Endodermal cell (in vitro differentiated cells): ENCODE measurements at regions not wholly inside any gene's neighbourhood (a gene's known extent, or its start where the extent isn't known, plus 50 kb on each side); places are given as distances from the start of the nearest gene placed in this dataset.

ENCODE experiments used
- DNase-seq: peaks from one replicate; pipeline ENCODE4 v3.0.0-alpha.2; 2017
- H3K27ac ChIP-seq: 2 replicates; pipeline ENCODE4 v1.5.1; 2013; ENCODE audit warnings: mild to moderate bottlenecking, low read depth, low read length, moderate library complexity
- H3K27me3 ChIP-seq: 2 replicates; pipeline ENCODE4 v1.6.1; 2013; ENCODE audit warnings: mild to moderate bottlenecking, low read length, moderate library complexity; ENCODE audit not compliant: insufficient read depth, control insufficient read depth, poor library complexity, severe bottlenecking
- H3K36me3 ChIP-seq: 2 replicates; pipeline ENCODE4 v1.7.0; 2013; ENCODE audit warnings: mild to moderate bottlenecking, low read length, moderate library complexity; ENCODE audit not compliant: control insufficient read depth, insufficient read depth
- H3K4me1 ChIP-seq: one replicate; pipeline ENCODE4 v1.7.0; 2013; ENCODE audit warnings: low read length; ENCODE audit not compliant: control insufficient read depth, insufficient read depth
- H3K4me3 ChIP-seq: 2 replicates; pipeline ENCODE4 v1.5.1; 2013; ENCODE audit warnings: mild to moderate bottlenecking, low read length, moderate library complexity
- H3K9ac ChIP-seq: 2 replicates; pipeline ENCODE4 v1.6.1; 2013; ENCODE audit warnings: mild to moderate bottlenecking, low read length, moderate library complexity; ENCODE audit not compliant: poor library complexity, severe bottlenecking; ENCODE audit errors: extremely low read depth
- H3K9me3 ChIP-seq: 2 replicates; pipeline ENCODE4 v1.6.1; 2013; ENCODE audit warnings: mild to moderate bottlenecking, low read length, moderate library complexity; ENCODE audit not compliant: control insufficient read depth
- H3K27ac Mint-ChIP-seq: 2 replicates; pipeline ENCODE4 v1.8.0; 2020; ENCODE audit warnings: mixed read lengths
- H3K27me3 Mint-ChIP-seq: 2 replicates; pipeline ENCODE4 v1.8.0; 2021; ENCODE audit warnings: mild to moderate bottlenecking, mixed read lengths; ENCODE audit not compliant: insufficient read depth
- H3K36me3 Mint-ChIP-seq: 2 replicates; pipeline ENCODE4 v1.8.0; 2020; ENCODE audit warnings: low read depth, mixed read lengths
- H3K4me1 Mint-ChIP-seq: 2 replicates; pipeline ENCODE4 v1.8.0; 2020; ENCODE audit warnings: mixed read lengths
- H3K4me3 Mint-ChIP-seq: 2 replicates; pipeline ENCODE4 v1.8.0; 2020; ENCODE audit warnings: mild to moderate bottlenecking, moderate library complexity, mixed read lengths
- H3K9me3 Mint-ChIP-seq: 2 replicates; pipeline ENCODE4 v1.8.0; 2020; ENCODE audit warnings: mild to moderate bottlenecking, mixed read lengths
- CTCF ChIP-seq: fragments of 200-600 bp; sonication (generic); conservative IDR thresholded peaks from 2 replicates; pipeline ENCODE4 v1.5.0; 2021; ENCODE audit warnings: antibody characterized with exemption, mild to moderate bottlenecking
- WGBS, 2 experiments: methylation state at CpG; one replicate each; pipeline versions ENCODE4 v1.1.5 to v1.1.7; 2013; ENCODE audit warnings: missing lambda C conversion rate in 2 of 2, mixed read lengths in 1 of 2; ENCODE audit not compliant: insufficient coverage in 1 of 2, insufficient read length in 1 of 2; 5-methylcytosine and 5-hydroxymethylcytosine counted together

GRCh38 chr2:5453220-5454050 is 238.7 kb upstream of the SOX11 start:
- Histone ChIP-seq H3K27ac (peak overlapping the region; percentile 61), H3K9me3 (no peaks in the 10 kb centered on the region), H3K4me3 (no peak overlapping the region), H3K4me1 (no peaks in the 10 kb centered on the region), H3K36me3 (no peaks in the 10 kb centered on the region), H3K9ac (no peak overlapping the region), H3K27me3 (no peaks in the 10 kb centered on the region)
- WGBS, 2 experiments: 63 to 68% methylated on average over 16 to 23 of the region's 23 CpGs
- Mint-ChIP-seq H3K9me3 (no peaks in the 10 kb centered on the region), H3K27me3 (peaks cover 2% of the 10 kb centered on the region), H3K4me3 (no peak overlapping the region), H3K27ac (no peak overlapping the region), H3K36me3 (no peaks in the 10 kb centered on the region), H3K4me1 (peaks cover 4% of the 10 kb centered on the region)
- no peak for TF ChIP-seq CTCF
- peak; percentile 56 for DNase-seq

- WGBS, 2 experiments: 77 to 87% methylated on average over 2 of the region's 4 CpGs
- no peak overlapping the region for H3K27ac ChIP-seq
Measured at GRCh38 chr2:5454051-5454390, 238.2 kb upstream of the SOX11 start.

GRCh38 chr2:5459041-5459440 is 233.1 kb upstream of the SOX11 start:
- Mint-ChIP-seq H3K27me3 (peaks cover 3% of the 10 kb centered on the region), H3K27ac (no peak overlapping the region), H3K9me3 (no peaks in the 10 kb centered on the region), H3K36me3 (no peaks in the 10 kb centered on the region), H3K4me3 (no peak overlapping the region), H3K4me1 (no peaks in the 10 kb centered on the region)
- no peak for TF ChIP-seq CTCF
- no peaks in the 10 kb centered on the region for H3K27me3 ChIP-seq
- no peaks in the 10 kb centered on the region for H3K36me3 ChIP-seq
- WGBS, 2 experiments: 79 to 100% methylated on average over 3 to 6 of the region's 6 CpGs
- DNase-seq: no peak
- no peak overlapping the region for H3K27ac ChIP-seq
- H3K4me3 ChIP-seq: no peak overlapping the region
- H3K9ac ChIP-seq: no peak overlapping the region
- H3K9me3 ChIP-seq: no peaks in the 10 kb centered on the region
- H3K4me1 ChIP-seq: no peaks in the 10 kb centered on the region

More at GRCh38 chr2:5454051-5454390, 238.2 kb upstream of the SOX11 start:
- Histone ChIP-seq H3K27me3 (no peaks in the 10 kb centered on the region), H3K4me1 (no peaks in the 10 kb centered on the region), H3K36me3 (no peaks in the 10 kb centered on the region), H3K4me3 (no peak overlapping the region), H3K9ac (no peak overlapping the region), H3K9me3 (no peaks in the 10 kb centered on the region)
- no peak overlapping the region for H3K4me3 Mint-ChIP-seq
- no peak for DNase-seq
- peaks cover 4% of the 10 kb centered on the region for H3K4me1 Mint-ChIP-seq
- peaks cover 2% of the 10 kb centered on the region for H3K27me3 Mint-ChIP-seq
- no peaks in the 10 kb centered on the region for H3K36me3 Mint-ChIP-seq
- no peak for TF ChIP-seq CTCF
- H3K27ac Mint-ChIP-seq: no peak overlapping the region
- H3K9me3 Mint-ChIP-seq: no peaks in the 10 kb centered on the region
